Cerebellar cortex (tissue), 1 donor: ENCODE measurements at regions not wholly inside any gene's neighbourhood (a gene's known extent, or its start where the extent isn't known, plus 50 kb on each side); places are given as distances from the start of the nearest gene placed in this dataset.
"Not testable (repeated sequence)": the region's sequence is repeated elsewhere in the genome, so short reads cannot be mapped to it uniquely, and the experiment has no call there.

Experiments
- DNase-seq: peaks from one replicate; pipeline ENCODE4 v3.0.0-alpha.2; 2015; ENCODE audit warnings: low spot score

DNA sequence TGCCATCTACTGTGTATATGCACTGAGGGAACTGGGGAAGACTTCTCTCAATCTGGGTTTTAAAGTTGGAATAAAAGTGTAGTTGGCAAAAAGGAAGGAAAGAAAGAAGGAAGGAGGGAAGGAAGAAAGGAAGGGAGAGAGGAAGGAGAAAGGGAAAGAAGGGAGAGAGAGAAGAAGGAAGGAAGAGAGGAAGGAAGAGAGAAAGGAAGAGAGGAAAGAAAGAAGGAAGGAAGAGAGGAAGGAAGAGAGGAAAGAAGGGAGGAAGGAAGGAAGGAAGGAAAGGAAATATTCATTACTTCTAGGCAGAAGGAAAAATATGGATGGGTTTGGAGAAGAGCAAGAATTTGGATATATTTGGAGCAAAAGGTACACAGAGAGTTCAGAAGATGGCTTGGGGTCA is 343.6 kb upstream of the AUTS2 start:
- DNase-seq, result no peak

DNA sequence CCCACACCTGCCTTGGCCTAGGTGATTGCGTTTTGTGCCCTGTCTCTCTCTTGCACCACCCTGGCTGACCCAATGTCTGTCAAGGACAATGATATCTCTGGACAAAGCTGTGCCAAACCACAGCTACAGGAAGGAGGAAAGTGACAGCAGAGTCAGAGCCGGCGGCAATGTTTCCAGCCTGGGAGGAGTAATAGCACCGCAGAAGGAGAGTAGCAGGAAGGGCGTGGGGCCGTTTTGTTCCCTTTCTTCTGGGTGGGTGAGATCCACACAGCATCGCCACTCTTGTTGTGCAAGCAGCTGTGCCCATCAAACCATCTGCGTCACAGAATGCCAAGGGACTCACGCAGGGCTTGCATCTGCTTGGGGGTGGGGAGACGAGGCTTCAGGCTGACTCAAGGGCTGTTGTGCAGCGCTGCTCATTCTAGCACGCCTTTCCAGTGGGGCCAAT is 341.6 kb upstream of the AUTS2 start:
- DNase-seq, result no peak

DNA sequence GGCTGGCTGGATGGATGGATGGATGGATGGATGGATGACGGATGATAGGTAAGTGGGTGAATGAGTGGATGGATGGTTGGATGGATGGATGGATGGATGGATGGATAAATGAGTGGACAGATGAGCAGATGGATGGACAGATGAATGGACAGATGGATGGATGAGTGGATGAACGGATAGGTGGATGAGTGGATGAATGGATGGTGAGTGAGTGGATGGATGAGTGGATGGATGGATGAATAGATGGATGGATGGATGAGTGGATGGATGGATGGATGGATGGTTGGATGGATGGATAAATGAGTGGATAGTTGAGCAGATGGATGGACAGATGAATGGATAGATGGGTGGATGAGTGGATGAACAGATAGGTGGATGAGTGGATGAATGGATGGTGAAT is 340.7 kb upstream of the AUTS2 start:
- DNase-seq, result no peak

DNA sequence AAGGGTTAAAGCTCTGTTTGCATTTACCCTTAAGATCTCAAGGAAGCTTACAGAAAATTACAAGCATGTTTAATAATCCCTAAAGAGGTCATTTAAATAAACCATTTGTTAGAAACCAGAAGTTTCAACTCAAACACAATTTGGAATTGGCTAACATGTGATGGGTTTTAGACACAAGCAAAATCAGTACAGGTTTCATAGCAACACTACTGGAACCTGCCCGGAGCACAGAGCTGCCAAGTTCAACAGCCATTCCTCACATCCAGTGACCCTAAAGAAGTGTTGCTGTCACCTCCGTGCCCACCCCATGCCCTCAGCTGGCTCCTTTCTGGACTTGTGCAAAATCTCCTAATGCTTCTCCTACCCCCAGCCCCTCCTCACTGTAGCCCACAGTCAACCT is 338.8 kb upstream of the AUTS2 start:
- no peak for DNase-seq

DNA sequence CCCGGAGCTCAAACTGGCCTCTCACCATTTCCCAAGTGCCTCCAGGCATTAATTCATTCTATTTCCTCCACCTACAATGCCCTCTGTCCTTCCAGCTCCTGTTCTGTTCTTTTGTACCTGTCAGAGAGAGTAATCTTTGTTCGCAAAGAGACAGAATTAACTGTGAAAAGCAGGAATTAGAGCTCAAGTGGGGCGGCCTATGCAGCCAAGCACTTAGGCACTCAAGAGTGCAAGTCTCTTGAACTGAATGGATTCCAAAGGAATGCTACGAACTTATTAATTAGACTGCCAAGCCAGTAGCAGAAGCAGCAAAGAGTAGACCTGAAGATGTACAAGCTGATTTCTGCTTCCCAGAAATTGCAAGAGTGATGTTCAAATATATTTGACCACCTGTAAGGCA is 338.3 kb upstream of the AUTS2 start:
- DNase-seq, result no peak

DNA sequence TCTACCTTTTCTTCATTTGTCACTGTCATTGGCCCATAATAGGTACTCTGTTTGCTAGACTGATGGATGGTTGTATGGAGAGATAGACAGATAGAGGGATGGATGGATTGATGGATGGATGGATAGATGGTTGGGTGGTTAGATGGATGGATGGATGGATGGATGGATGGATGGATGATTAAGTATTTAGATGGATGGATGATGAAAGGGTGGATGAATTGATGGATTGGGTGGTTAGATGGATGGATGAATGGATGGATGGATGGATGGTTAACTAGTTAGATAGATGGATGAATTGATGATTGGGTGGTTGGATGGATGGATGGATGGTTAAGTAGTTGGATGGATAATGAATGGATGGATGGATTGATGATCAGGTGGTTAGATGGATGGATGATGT is 334.7 kb upstream of the AUTS2 start:
- DNase-seq, result no peak

DNA sequence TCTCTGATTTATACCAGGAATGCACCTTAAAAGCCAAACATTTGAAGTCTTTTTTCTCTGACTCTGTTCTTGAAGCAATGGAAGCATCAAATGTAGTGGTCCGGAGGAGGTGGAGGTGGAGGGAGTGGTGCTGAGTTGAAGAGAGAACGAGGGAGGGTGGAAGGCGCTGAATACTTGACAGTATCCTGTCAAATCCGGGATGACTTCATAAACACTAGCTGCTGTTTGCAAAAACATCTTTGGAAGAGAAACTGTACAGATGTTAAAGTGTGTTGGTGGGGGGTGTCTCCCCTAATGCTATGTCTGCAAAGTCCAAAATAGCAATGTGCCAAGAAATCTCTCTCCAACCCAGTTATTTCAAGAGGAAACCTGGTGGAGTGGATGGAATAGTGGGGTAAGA is 328.5 kb upstream of the AUTS2 start:
- no peak for DNase-seq

DNA sequence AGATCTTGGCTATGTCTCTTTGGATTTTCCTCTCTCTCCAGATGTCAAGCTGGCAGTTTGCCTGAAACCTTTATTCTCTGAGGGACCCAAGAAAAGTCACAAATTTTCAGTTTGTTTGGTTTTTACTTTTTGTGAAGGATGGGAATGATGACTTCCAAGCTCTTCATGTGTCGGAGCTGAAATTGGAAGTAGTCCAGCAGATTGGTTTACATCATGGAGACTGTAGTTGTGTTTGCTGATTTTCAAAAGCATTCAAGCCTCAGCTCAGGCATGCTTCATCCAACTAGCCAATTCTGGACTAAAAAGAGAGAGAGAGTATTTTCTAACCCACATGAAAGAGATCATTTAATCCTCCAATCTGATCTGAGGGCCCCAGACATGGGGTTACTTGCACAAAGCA is 326.2 kb upstream of the AUTS2 start:
- peak; percentile 5 for DNase-seq

DNA sequence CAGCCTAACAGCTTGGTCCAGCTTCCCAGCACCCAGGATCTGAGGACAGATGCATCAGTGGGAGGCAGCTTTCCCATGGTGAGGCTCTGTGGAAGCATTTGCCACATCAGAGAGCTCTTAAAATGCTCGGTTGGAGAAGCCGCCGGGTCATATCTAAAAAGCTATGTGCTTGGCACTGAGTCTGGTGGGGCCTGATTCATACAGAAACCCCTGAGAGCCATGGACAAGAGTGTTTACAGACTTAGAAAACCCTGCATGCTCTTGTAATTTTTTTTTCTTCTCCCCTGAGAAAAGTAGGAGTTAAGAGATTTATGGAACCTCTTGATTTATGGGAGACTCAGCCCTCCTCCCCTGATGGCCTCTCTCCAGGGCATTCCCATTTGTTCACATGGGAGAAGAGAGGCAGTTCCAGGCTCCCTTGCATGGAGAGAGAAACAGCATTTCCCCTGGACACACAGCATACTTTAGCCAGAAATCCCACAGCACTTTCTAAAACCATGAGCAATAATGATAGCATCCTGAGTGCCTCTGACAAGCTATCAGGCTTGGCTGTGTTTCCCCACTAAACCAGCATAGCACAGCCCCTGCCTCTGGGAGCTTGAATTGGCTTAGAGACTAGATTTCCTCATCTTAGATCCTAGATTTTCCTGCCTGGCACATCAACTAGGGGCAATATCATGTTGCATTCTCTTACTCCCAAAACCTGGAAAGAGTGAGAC is 322.1 kb upstream of the AUTS2 start:
- no peak for DNase-seq

DNA sequence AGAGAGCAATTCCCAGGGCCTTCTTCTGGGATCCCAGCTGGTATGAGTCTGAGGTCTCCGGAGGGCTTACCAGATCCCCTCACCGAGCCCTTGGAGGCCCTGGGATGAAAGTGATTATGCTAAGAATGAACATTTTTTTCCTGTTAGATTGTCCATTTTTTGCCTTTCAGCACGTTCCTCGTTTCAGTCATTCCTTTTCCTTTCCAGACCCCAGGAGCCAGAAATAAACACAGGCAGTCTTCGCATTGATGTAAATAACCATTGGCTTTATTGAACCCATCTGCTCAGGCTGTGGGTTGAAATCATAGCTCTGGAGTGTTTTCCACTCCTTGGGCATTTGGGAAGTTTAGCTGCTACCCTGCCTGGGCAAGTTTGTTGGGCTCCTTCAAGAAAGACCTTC is 320.9 kb upstream of the AUTS2 start:
- DNase-seq, result no peak

DNA sequence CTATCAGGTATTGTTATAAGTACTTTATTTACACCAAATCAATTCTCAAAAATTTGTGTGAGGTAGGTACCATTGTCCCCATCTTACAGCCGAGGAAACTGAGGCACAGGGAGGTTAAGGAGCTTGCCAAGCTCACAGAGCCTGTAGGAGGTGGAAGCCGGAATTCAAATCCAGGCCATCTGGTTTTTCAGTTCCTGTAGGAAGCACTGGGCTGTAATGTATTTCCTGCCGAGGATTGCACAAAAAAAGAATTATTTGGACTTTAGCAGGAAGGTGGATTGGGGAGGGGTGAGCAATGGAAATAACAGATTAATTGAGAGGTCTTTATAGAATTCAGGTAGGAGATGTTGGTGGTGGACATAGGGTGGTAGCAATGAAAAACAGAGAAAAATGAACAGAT is 315.3 kb upstream of the AUTS2 start:
- DNase-seq, result no peak

DNA sequence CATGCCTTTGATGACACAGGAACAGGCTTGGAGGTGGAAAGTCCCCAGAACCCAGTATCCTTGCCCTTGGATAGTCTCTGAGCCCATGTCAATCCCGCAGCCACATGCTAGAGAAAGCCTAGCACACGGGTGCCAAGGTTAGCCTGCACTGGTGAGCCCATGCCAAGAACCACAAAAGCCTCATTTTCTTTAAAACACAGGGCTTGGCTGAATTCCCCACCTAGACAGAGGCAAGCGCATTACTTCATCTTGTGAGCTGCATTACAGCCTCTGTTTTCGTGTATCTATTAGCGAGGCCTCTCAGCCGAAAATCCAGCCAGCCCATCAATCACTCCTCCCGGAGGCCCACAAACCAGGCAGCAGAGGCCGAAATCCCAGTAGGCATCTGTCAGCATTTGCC is 314.9 kb upstream of the AUTS2 start:
- DNase-seq, result no peak

DNA sequence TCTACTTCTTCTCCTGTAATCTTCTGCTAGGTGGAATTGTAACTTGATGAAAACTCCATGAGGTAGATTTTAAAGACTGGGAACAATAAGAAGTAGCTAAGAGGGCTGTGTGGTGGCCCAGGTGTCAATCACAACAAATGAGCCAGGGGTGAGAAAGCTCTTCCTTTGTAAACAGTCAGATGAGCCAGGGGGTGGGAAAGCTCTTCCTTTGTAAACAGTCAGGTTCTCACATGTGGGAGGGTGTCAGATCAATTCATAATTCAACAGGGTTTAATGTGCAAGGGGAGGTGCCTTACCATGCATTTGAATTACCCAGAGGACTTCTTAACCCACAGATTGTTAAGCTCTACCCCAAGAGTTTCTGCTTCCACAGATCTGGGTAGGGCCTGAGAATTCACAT is 312.4 kb upstream of the AUTS2 start:
- DNase-seq, result no peak

DNA sequence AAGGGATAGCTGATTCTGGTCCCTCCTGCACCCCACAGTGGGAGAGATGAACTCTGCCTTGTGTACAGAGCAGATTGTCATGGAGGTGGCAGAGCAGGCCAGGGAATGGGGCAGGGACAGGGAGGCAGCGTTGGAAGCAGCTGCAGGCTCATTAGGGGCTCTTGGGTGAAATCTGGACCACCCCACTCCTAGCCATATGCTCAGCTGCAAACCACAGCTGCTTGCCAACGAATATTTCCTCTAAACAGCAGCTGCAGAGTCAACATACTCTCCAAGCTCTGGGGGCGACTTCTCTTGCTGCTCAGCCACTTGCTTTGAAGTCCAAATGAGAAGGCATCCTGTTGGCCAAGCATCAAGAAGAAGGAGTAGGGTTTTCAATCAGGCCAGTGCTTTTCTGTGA is 302.3 kb upstream of the AUTS2 start:
- no peak for DNase-seq

DNA sequence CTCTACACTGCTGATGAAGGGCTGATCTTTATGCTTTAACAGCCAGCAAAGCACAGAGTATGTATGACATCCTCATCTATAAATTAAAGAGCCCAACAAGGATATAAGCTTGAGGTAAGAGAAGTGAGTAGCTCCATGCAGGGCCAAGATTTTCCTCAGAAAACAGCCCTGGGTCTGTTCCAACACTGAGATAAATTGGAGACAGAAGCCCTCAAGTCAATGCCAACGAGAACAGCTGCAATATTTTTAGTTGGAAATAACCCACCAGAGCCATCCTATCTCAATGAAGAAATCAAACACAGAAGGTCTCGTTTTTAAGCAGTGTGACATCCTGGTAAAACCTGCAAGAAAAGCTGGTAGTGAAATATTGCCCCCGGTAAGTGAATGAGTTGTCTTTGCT is 297.0 kb upstream of the AUTS2 start:
- DNase-seq, result no peak

DNA sequence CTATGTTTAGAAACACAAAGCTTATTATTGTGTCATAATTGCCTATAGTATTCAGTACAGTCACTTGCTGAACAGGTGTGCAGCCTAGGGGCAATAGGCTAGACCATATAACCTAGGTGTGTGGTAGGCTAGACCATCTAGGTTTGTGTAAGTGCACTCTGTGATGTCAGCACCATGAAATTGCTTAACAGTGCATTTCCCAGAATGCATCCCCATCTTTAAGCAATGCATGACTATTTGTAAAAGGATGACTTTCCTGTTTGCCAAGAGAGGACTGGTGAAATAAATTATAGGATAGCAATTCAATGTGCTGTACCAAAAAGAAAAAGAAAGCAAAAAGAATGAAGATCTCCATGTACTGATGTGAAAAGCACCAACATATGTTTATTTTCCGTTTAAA is 288.7 kb upstream of the AUTS2 start:
- DNase-seq, result no peak

DNA sequence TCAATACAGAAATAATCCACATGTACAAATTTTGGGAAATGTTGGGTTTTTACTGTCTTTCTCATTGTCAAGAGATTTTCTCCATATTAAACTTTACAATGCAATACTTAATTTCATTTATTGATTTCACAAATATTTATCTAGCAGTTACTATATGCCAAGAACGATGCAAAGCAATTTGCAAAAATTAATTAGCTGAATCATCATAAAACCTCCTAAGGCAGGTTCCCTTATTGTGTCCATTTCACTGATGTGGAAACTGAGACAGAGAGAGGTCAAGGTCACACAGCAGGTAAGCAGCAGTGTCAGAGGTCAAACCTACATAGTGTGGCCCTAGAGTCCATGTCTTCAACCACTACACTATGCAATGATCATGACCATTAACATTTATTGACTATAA is 286.8 kb upstream of the AUTS2 start:
- DNase-seq, result no peak

DNA sequence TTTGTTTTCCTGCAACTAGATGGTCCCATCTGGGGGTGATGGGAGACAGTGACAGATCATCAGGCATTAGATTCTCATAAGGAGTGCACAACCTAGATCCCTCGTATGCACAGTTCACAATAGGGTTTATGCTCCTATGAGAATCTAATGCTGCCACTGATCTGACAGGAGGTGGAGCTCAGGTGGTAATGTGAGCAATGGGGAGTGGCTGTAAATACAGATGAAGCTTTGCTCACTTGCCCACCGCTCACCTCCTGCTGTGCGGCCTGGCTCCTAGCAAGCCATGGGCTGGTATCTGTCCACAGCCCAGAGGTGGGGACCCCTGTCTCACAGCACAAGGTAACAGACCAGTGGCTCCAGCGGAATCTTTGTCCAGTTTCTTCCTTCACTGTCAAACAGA is 284.4 kb upstream of the AUTS2 start:
- DNase-seq, result not testable (repeated sequence)

DNA sequence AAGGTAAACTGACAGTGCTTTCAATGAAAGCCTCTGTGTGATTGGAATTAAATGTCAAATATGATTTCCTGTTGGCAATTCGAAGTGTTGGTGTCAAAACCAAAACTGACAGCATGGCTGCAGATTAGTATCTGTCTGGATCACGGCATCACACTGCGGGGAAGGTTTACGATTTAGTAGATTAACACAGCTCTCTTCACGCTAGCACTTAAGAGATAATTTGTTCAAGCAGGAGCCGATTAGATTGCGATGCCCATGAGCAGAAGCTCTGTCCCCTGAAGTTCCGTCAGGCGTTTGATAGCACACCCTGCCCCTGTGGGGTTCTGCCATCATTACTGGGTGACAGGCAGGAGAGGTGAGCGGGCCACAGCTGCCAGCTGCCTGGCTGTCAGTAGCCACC is 279.5 kb upstream of the AUTS2 start:
- no peak for DNase-seq

DNA sequence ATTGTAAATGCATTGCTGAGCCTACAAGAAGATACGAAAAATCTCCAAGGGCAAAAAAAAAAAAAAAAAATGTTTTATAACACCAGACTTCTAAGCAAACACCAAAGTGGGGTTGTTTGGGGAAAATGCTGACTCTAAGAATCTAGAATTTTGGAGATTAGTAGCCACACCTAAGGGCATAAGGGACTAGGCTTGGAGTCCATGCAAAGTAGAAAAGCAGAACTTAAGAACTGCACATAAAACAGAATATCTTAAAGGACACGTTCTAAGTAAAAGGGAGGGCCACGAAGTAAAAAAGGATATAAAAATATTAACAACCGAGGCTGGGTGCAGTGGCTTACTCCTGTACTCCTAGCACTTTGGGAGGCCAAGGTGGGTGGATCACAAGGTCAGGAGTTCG is 269.8 kb upstream of the AUTS2 start:
- DNase-seq, result no peak

DNA sequence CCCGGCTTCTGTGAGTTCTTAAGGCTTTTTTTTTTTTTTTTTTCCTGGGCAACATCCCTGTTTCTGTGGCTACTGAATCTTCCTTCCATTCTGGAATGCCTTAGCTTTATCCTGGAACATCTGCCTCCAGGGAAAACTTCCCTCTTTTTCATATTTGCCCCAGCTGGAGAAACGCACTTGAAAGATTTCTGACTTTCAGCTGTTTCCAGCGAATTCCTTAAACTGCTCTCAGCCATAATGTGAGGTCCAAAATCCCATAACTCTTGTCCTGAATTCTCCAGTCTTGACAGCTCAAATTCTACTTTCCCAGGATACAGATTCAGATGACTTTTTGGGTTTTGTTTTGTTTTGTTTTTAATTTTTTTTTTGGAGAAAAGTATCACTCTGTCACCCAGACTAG is 263.6 kb upstream of the AUTS2 start:
- no peak for DNase-seq

DNA sequence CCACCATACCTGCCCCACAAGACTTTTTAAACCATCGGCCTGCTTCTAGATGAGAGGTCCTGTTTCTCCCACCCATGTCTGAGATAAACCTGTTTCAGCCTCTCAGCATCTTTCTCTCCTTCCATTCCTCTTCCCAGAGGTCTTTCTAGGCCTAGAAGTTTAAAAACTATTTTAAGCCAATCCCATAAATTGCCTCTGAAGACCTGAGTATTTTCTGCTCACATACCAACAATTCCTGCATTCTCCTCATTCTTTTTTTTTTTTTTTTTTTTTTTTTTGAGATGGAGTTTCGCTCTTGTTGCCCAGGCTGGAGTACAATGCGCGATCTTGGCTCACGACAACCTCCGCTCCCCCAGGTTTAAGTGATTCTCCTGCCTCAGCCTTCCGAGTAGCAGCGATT is 262.9 kb upstream of the AUTS2 start:
- DNase-seq, result no peak

DNA sequence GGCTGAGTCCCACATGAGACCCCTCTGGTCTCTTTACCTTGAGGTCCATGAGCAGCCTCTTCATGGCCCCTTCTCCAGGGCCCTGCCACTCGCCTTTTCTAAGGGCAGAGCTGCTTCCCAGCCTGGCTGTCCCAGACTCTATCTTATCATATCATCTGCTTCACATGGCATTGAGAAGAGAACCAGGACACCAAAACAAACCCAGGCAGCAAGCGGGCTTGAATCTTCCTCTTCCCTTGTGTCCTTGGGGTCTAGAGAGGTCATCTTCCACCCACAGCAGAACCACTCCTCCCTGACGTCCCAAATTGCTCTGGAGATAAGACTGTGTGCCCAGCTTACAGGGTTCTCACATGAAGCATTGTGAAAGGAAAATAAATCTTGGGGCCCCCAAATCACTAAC is 261.3 kb upstream of the AUTS2 start:
- DNase-seq, result no peak

DNA sequence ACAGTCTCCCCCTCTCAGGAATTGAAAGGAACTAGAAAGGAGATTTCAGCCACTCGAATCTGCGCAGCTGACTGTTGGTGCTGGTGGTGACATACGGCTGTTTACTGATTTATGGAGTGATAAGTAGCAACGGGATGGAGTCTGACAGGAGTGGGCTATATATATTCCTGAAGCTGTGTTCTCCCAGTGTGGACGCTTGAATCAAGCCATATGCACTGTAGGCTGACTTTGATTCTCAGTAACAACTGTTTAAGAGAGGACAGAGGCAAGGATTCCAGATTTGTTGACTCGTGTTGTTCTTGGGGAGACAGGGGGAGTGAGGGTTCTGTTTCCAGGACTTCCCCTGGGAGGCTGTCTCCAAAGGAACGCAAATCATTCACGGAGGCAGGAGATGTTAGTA is 260.1 kb upstream of the AUTS2 start:
- DNase-seq, result no peak

DNA sequence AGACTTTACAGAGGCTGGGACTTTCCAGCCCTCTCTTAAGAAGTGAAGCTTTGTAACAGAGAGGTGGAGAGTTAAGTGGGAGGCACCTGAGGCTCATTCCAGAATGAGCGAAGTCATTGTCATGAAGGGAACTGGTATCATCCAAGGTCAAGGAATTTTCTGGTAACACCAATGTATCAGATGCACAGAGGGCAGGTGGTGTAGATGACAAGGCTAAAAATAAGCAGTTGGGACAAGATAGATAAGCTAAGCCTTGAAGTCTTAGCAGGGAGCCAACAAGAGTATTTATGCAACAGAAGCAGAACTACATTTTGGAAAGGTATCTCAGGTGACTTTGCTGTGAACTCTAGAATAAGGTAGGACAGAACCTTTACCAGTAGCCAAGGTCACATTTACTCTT is 257.0 kb upstream of the AUTS2 start:
- DNase-seq, result no peak
